Hindlimb muscle (tissue), 1 donor: ENCODE measurements at regions not wholly inside any gene's neighbourhood (a gene's known extent, or its start where the extent isn't known, plus 50 kb on each side); places are given as distances from the start of the nearest gene placed in this dataset.
"Not testable (repeated sequence)": the region's sequence is repeated elsewhere in the genome, so short reads cannot be mapped to it uniquely, and the experiment has no call there.

Experiments
- DNase-seq: peaks from one replicate; pipeline ENCODE4 v3.0.0-alpha.2; 2013

- DNase-seq = peak; percentile 73
These were observed 117.5 kb downstream of the RIN2 start for GRCh38 chr20:19875376-19876221.

- DNase-seq = no peak
These were observed 118.9 kb downstream of the RIN2 start for GRCh38 chr20:19876828-19877460.

GRCh38 chr20:19879874-19880255 lies 121.8 kb downstream of the RIN2 start:
- not testable (repeated sequence) for DNase-seq

- DNase-seq = no peak
These were observed 122.4 kb downstream of the RIN2 start for GRCh38 chr20:19880256-19881079.

- DNase-seq = no peak
These were observed 123.2 kb downstream of the RIN2 start for GRCh38 chr20:19881080-19881840.

- DNase-seq = no peak
These were observed 123.9 kb downstream of the RIN2 start for GRCh38 chr20:19881990-19882389.

- no peak for DNase-seq
These were observed 124.4 kb downstream of the RIN2 start for GRCh38 chr20:19882446-19882845.

GRCh38 chr20:19883501-19883900 lies 125.4 kb downstream of the RIN2 start:
- no peak for DNase-seq

GRCh38 chr20:19885594-19885938 lies 127.5 kb downstream of the RIN2 start:
- DNase-seq = no peak

- DNase-seq = no peak
These were observed 128.0 kb downstream of the RIN2 start for GRCh38 chr20:19885939-19886660.

- DNase-seq = peak; percentile 43
These were observed 128.7 kb downstream of the RIN2 start for GRCh38 chr20:19886661-19887288.

GRCh38 chr20:19887556-19888268 lies 129.4 kb upstream of the NAA20 start:
- DNase-seq = peak; percentile 60

GRCh38 chr20:19888269-19888671 lies 128.9 kb upstream of the NAA20 start:
- peak; percentile 42 for DNase-seq

GRCh38 chr20:19889011-19889953 lies 127.9 kb upstream of the NAA20 start:
- peak; percentile 71 for DNase-seq

- no peak for DNase-seq
These were observed 126.6 kb upstream of the NAA20 start for GRCh38 chr20:19890445-19891051.

- no peak for DNase-seq
These were observed 123.8 kb upstream of the NAA20 start for GRCh38 chr20:19893356-19893755.

GRCh38 chr20:19895761-19896160 lies 121.4 kb upstream of the NAA20 start:
- no peak for DNase-seq

GRCh38 chr20:19897891-19898290 lies 119.3 kb upstream of the NAA20 start:
- no peak for DNase-seq

- DNase-seq = no peak
These were observed 115.9 kb upstream of the NAA20 start for GRCh38 chr20:19901226-19901625.
